ENCODE measurements at regions not wholly inside any gene's neighbourhood (a gene's known extent, or its start where the extent isn't known, plus 50 kb on each side); places are given as distances from the start of the nearest gene placed in this dataset.

GRCh38 chr13:66128201-66128600 lies 1101.9 kb downstream of the PCDH9 start:
- Mint-ChIP-seq H3K27me3 (ENCODE audit: low read depth) (no peaks in the 10 kb centered on the region), H3K36me3 (ENCODE audit: low read depth) (no peaks in the 10 kb centered on the region), H3K4me3 (ENCODE audit: unreplicated experiment) (no peak overlapping the region), H3K4me1 (ENCODE audit: low read depth) (no peaks in the 10 kb centered on the region), H3K9me3 (ENCODE audit: low read depth) (no peaks in the 10 kb centered on the region), H3K27ac (ENCODE audit: unreplicated experiment) (no peak overlapping the region)
- DNase-seq (ENCODE audit: low spot score): no peak
- no peak for TF ChIP-seq CTCF (IDR thresholded peaks at IDR 0.05)

GRCh38 chr13:66117563-66117962 lies 1112.6 kb downstream of the PCDH9 start:
- no peaks in the 10 kb centered on the region for H3K4me1 Mint-ChIP-seq (ENCODE audit: low read depth)
- H3K27me3 Mint-ChIP-seq (ENCODE audit: low read depth): no peaks in the 10 kb centered on the region
- H3K4me3 Mint-ChIP-seq (ENCODE audit: unreplicated experiment): no peak overlapping the region
- no peak overlapping the region for H3K27ac Mint-ChIP-seq (ENCODE audit: unreplicated experiment)
- no peak for TF ChIP-seq CTCF (IDR thresholded peaks at IDR 0.05)
- no peak for DNase-seq (ENCODE audit: low spot score)
- H3K9me3 Mint-ChIP-seq (ENCODE audit: low read depth): no peaks in the 10 kb centered on the region
- no peaks in the 10 kb centered on the region for H3K36me3 Mint-ChIP-seq (ENCODE audit: low read depth)

GRCh38 chr13:66113882-66114526 lies 1116.1 kb downstream of the PCDH9 start:
- Mint-ChIP-seq H3K4me3 (ENCODE audit: unreplicated experiment) (no peak overlapping the region), H3K27me3 (ENCODE audit: low read depth) (no peaks in the 10 kb centered on the region)

GRCh38 chr13:66111628-66112027 lies 1118.5 kb downstream of the PCDH9 start:
- no peaks in the 10 kb centered on the region for H3K36me3 Mint-ChIP-seq (ENCODE audit: low read depth)
- no peaks in the 10 kb centered on the region for H3K9me3 Mint-ChIP-seq (ENCODE audit: low read depth)
- TF ChIP-seq CTCF (IDR thresholded peaks at IDR 0.05): no peak
- H3K4me3 Mint-ChIP-seq (ENCODE audit: unreplicated experiment): no peak overlapping the region
- no peaks in the 10 kb centered on the region for H3K4me1 Mint-ChIP-seq (ENCODE audit: low read depth)
- no peak for DNase-seq (ENCODE audit: low spot score)
- no peaks in the 10 kb centered on the region for H3K27me3 Mint-ChIP-seq (ENCODE audit: low read depth)
- no peak overlapping the region for H3K27ac Mint-ChIP-seq (ENCODE audit: unreplicated experiment)

More at GRCh38 chr13:66113882-66114526, 1116.1 kb downstream of the PCDH9 start:
- no peak for DNase-seq (ENCODE audit: low spot score)
- no peak overlapping the region for H3K27ac Mint-ChIP-seq (ENCODE audit: unreplicated experiment)
- no peaks in the 10 kb centered on the region for H3K9me3 Mint-ChIP-seq (ENCODE audit: low read depth)
- TF ChIP-seq CTCF (IDR thresholded peaks at IDR 0.05): no peak
- H3K36me3 Mint-ChIP-seq (ENCODE audit: low read depth): no peaks in the 10 kb centered on the region
- H3K4me1 Mint-ChIP-seq (ENCODE audit: low read depth): no peaks in the 10 kb centered on the region

GRCh38 chr13:66106246-66106645 lies 1123.9 kb downstream of the PCDH9 start:
- no peak for TF ChIP-seq CTCF (IDR thresholded peaks at IDR 0.05)
- Mint-ChIP-seq H3K9me3 (ENCODE audit: low read depth) (no peaks in the 10 kb centered on the region), H3K4me3 (ENCODE audit: unreplicated experiment) (no peak overlapping the region), H3K36me3 (ENCODE audit: low read depth) (no peaks in the 10 kb centered on the region), H3K4me1 (ENCODE audit: low read depth) (no peaks in the 10 kb centered on the region), H3K27ac (ENCODE audit: unreplicated experiment) (no peak overlapping the region), H3K27me3 (ENCODE audit: low read depth) (no peaks in the 10 kb centered on the region)
- no peak for DNase-seq (ENCODE audit: low spot score)
